CD4-positive, CD25-positive, alpha-beta regulatory T cell (primary cell): ENCODE measurements at regions not wholly inside any gene's neighbourhood (a gene's known extent, or its start where the extent isn't known, plus 50 kb on each side); places are given as distances from the start of the nearest gene placed in this dataset.
"Not testable (repeated sequence)": the region's sequence is repeated elsewhere in the genome, so short reads cannot be mapped to it uniquely, and the experiment has no call there.

Experiments
- ATAC-seq, 2 donors: fragments of 150-1000 bp; cut with Tn5 transposase; one replicate each; pipeline ENCODE4 v1.10.0; 2021; ENCODE audit warnings: low read depth in 2 of 2, moderate number of reproducible peaks in 2 of 2, moderate library complexity in 1 of 2
- DNase-seq, 3 donors: peaks; one replicate each; pipeline versions ENCODE4 v3.0.0 to v3.0.0-alpha.2; 2012 to 2022; ENCODE audit warnings: mixed read lengths in 1 of 3
- H3K27ac ChIP-seq: one replicate; pipeline ENCODE4 v1.7.0; 2013; ENCODE audit warnings: mild to moderate bottlenecking, low read length; ENCODE audit not compliant: insufficient read depth, poor library complexity, severe bottlenecking
- H3K27me3 ChIP-seq: one replicate; pipeline ENCODE4 v1.7.0; 2013; ENCODE audit warnings: low read length; ENCODE audit not compliant: control insufficient read depth, insufficient read depth
- H3K36me3 ChIP-seq: one replicate; pipeline ENCODE4 v1.7.0; 2013; ENCODE audit warnings: mild to moderate bottlenecking, low read length, moderate library complexity; ENCODE audit not compliant: control insufficient read depth, insufficient read depth
- H3K4me1 ChIP-seq: 2 replicates; pipeline ENCODE4 v1.7.0; 2013; ENCODE audit warnings: mild to moderate bottlenecking, low read length; ENCODE audit not compliant: insufficient read depth, control insufficient read depth, poor library complexity, severe bottlenecking
- H3K4me3 ChIP-seq: one replicate; pipeline ENCODE4 v1.7.0; 2013; ENCODE audit warnings: low read depth, mild to moderate bottlenecking, low read length, moderate library complexity
- H3K9me3 ChIP-seq, 2 experiments: 1 replicate in 1 of 2; 2 replicates in 1 of 2; pipeline ENCODE4 v1.7.0; 2013; ENCODE audit warnings: low read length in 2 of 2, mild to moderate bottlenecking in 1 of 2, moderate library complexity in 1 of 2; ENCODE audit not compliant: control insufficient read depth in 2 of 2
- H3K27ac Mint-ChIP-seq, 3 donors: one replicate each; pipeline ENCODE4 v1.8.0; 2020 to 2022; ENCODE audit warnings: mild to moderate bottlenecking in 3 of 3, mixed read lengths in 3 of 3, moderate library complexity in 2 of 3
- H3K27me3 Mint-ChIP-seq: one replicate; pipeline ENCODE4 v1.8.0; 2022; ENCODE audit warnings: mild to moderate bottlenecking, mixed read lengths
- H3K36me3 Mint-ChIP-seq: one replicate; pipeline ENCODE4 v1.8.0; 2020; ENCODE audit warnings: mixed read lengths
- H3K4me1 Mint-ChIP-seq, 4 donors: one replicate each; pipeline ENCODE4 v1.8.0; 2020 to 2022; ENCODE audit warnings: mixed read lengths in 4 of 4, mild to moderate bottlenecking in 1 of 4
- H3K4me3 Mint-ChIP-seq, 4 donors: one replicate each; pipeline ENCODE4 v1.8.0; 2020 to 2022; ENCODE audit warnings: mild to moderate bottlenecking in 4 of 4, mixed read lengths in 4 of 4, moderate library complexity in 3 of 4
- H3K9me3 Mint-ChIP-seq, 7 donors: one replicate each; pipeline ENCODE4 v1.8.0; 2020 to 2022; ENCODE audit warnings: mixed read lengths in 7 of 7, mild to moderate bottlenecking in 3 of 7, moderate library complexity in 2 of 7

- H3K36me3 ChIP-seq: no peaks in the 10 kb centered on the region
- peaks cover under 1% of the 10 kb centered on the region for H3K36me3 Mint-ChIP-seq
- peaks cover 5 to 40% (median 10%) of the 10 kb centered on the region in 7 donors for H3K9me3 Mint-ChIP-seq
- peaks cover 0 to 20% of the 10 kb centered on the region in 2 experiments for H3K9me3 ChIP-seq
- H3K4me1 ChIP-seq: no peaks in the 10 kb centered on the region
- no peak overlapping the region for H3K4me3 ChIP-seq
- H3K4me3 Mint-ChIP-seq: no peak overlapping the region
- H3K27ac Mint-ChIP-seq: no peak overlapping the region
- no peaks in the 10 kb centered on the region for H3K27me3 Mint-ChIP-seq
- no peak for ATAC-seq
- no peaks in the 10 kb centered on the region for H3K27me3 ChIP-seq
- no peak for DNase-seq
- no peak overlapping the region for H3K27ac ChIP-seq
- no peaks in the 10 kb centered on the region for H3K4me1 Mint-ChIP-seq
Measured at GRCh38 chr3:20462723-20463122, 276.7 kb upstream of the SGO1 start.

- Histone ChIP-seq H3K27ac (no peak overlapping the region), H3K4me1 (no peaks in the 10 kb centered on the region), H3K4me3 (no peak overlapping the region), H3K9me3 (peaks cover 2 to 18% of the 10 kb centered on the region in 2 experiments), H3K36me3 (no peaks in the 10 kb centered on the region), H3K27me3 (no peaks in the 10 kb centered on the region)
- Mint-ChIP-seq H3K4me1 (no peaks in the 10 kb centered on the region), H3K9me3 (peaks cover 8 to 41% (median 10%) of the 10 kb centered on the region in 7 donors), H3K27me3 (no peaks in the 10 kb centered on the region), H3K27ac (no peak overlapping the region), H3K4me3 (no peak overlapping the region), H3K36me3 (peaks cover 5% of the 10 kb centered on the region)
- ATAC-seq (no peak), DNase-seq (no peak)
Measured at GRCh38 chr3:20462226-20462625, 276.2 kb upstream of the SGO1 start.

GRCh38 chr3:20458994-20459716 is 273.1 kb upstream of the SGO1 start:
- ATAC-seq (no peak), DNase-seq (no peak)
- Mint-ChIP-seq H3K4me3 (no peak overlapping the region), H3K9me3 (peaks cover 10 to 42% (median 15%) of the 10 kb centered on the region in 7 donors), H3K27ac (no peak overlapping the region), H3K36me3 (peaks cover 8% of the 10 kb centered on the region), H3K27me3 (no peaks in the 10 kb centered on the region), H3K4me1 (no peaks in the 10 kb centered on the region)
- Histone ChIP-seq H3K36me3 (no peaks in the 10 kb centered on the region), H3K9me3 (peaks cover 3 to 12% of the 10 kb centered on the region in 2 experiments), H3K4me3 (no peak overlapping the region), H3K4me1 (no peaks in the 10 kb centered on the region), H3K27ac (no peak overlapping the region), H3K27me3 (no peaks in the 10 kb centered on the region)

GRCh38 chr3:20456511-20456910 is 270.5 kb upstream of the SGO1 start:
- peaks cover 8% of the 10 kb centered on the region for H3K36me3 Mint-ChIP-seq
- no peak for DNase-seq
- H3K27ac ChIP-seq: no peak overlapping the region
- no peaks in the 10 kb centered on the region for H3K4me1 ChIP-seq
- H3K4me3 ChIP-seq: no peak overlapping the region
- peaks cover 3 to 8% of the 10 kb centered on the region in 2 experiments for H3K9me3 ChIP-seq
- peaks cover 7 to 46% (median 15%) of the 10 kb centered on the region in 7 donors for H3K9me3 Mint-ChIP-seq
- ATAC-seq: no peak
- H3K36me3 ChIP-seq: no peaks in the 10 kb centered on the region
- H3K4me1 Mint-ChIP-seq: no peaks in the 10 kb centered on the region
- H3K27me3 Mint-ChIP-seq: no peaks in the 10 kb centered on the region
- no peak overlapping the region for H3K27ac Mint-ChIP-seq
- no peaks in the 10 kb centered on the region for H3K27me3 ChIP-seq
- no peak overlapping the region for H3K4me3 Mint-ChIP-seq

GRCh38 chr3:20451170-20451569 is 265.2 kb upstream of the SGO1 start:
- no peaks in the 10 kb centered on the region for H3K27me3 ChIP-seq
- H3K4me3 Mint-ChIP-seq: no peak overlapping the region
- H3K36me3 ChIP-seq: no peaks in the 10 kb centered on the region
- no peak overlapping the region for H3K27ac ChIP-seq
- H3K4me1 Mint-ChIP-seq: no peaks in the 10 kb centered on the region
- no peak overlapping the region for H3K4me3 ChIP-seq
- H3K27me3 Mint-ChIP-seq: peaks cover 4% of the 10 kb centered on the region
- ATAC-seq: no peak
- H3K9me3 ChIP-seq: no peaks in the 10 kb centered on the region
- H3K4me1 ChIP-seq: no peaks in the 10 kb centered on the region
- DNase-seq: no peak
- H3K27ac Mint-ChIP-seq: no peak overlapping the region
- no peaks in the 10 kb centered on the region for H3K36me3 Mint-ChIP-seq
- H3K9me3 Mint-ChIP-seq: peaks cover 0 to 20% (median 4%) of the 10 kb centered on the region in 7 donors

GRCh38 chr3:20450611-20451010 is 264.6 kb upstream of the SGO1 start:
- DNase-seq (no peak), ATAC-seq (no peak)
- H3K36me3 ChIP-seq: no peaks in the 10 kb centered on the region
- H3K4me1 ChIP-seq: no peaks in the 10 kb centered on the region
- H3K36me3 Mint-ChIP-seq: no peaks in the 10 kb centered on the region
- no peak overlapping the region for H3K4me3 Mint-ChIP-seq
- H3K27me3 Mint-ChIP-seq: peaks cover 4% of the 10 kb centered on the region
- peaks cover 0 to 19% (median 5%) of the 10 kb centered on the region in 7 donors for H3K9me3 Mint-ChIP-seq
- H3K27ac ChIP-seq: no peak overlapping the region
- H3K27me3 ChIP-seq: no peaks in the 10 kb centered on the region
- no peaks in the 10 kb centered on the region for H3K9me3 ChIP-seq
- H3K4me1 Mint-ChIP-seq: no peaks in the 10 kb centered on the region
- no peak overlapping the region for H3K4me3 ChIP-seq
- no peak overlapping the region for H3K27ac Mint-ChIP-seq

GRCh38 chr3:20442846-20443245 is 256.8 kb upstream of the SGO1 start:
- Histone ChIP-seq H3K36me3 (no peaks in the 10 kb centered on the region), H3K27ac (no peak overlapping the region), H3K9me3 (no peaks in the 10 kb centered on the region), H3K27me3 (no peaks in the 10 kb centered on the region), H3K4me1 (no peaks in the 10 kb centered on the region), H3K4me3 (no peak overlapping the region)
- Mint-ChIP-seq H3K4me3 (no peak overlapping the region), H3K9me3 (peaks cover 0 to 13% (median 10%) of the 10 kb centered on the region in 7 donors), H3K27me3 (peaks cover 4% of the 10 kb centered on the region), H3K4me1 (no peaks in the 10 kb centered on the region), H3K27ac (no peak overlapping the region), H3K36me3 (peaks cover 5% of the 10 kb centered on the region)
- no peak for ATAC-seq
- DNase-seq: no peak

- DNase-seq, H3K36me3 ChIP-seq, H3K4me3 ChIP-seq, H3K27me3 Mint-ChIP-seq, H3K4me3 Mint-ChIP-seq, H3K4me1 Mint-ChIP-seq, ATAC-seq, H3K27ac ChIP-seq, H3K4me1 ChIP-seq, H3K27ac Mint-ChIP-seq, H3K27me3 ChIP-seq, H3K9me3 ChIP-seq: not testable (repeated sequence)
- H3K36me3 Mint-ChIP-seq: peaks cover 14% of the 10 kb centered on the region
- peaks cover 2 to 29% (median 20%) of the 10 kb centered on the region in 7 donors for H3K9me3 Mint-ChIP-seq
Measured at GRCh38 chr3:20427268-20427667, 241.3 kb upstream of the SGO1 start.
